ENCODE measurements at regions not wholly inside any gene's neighbourhood (a gene's known extent, or its start where the extent isn't known, plus 50 kb on each side); places are given as distances from the start of the nearest gene placed in this dataset.

DNA sequence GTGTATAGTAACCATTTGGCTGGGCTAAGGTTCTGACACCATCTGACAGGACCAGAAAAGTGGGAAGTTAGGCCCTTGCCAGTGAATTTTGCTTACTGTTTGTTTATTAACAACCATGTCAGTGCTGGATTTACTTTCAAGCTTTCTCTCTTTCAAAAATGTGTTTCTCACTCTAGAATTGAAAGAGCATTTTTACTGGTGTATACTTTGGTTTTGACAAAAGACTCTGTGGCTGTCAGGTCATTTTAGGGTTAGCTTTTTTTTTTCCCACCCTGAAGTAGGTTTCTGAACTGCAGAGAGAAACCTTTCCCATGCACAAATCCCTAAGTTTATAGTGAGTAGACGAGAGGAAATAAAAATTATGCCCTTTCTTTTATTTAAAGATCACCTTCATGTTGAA lies 230.0 kb upstream of the TBC1D5 start:
- TF ChIP-seq, protein P1, sequence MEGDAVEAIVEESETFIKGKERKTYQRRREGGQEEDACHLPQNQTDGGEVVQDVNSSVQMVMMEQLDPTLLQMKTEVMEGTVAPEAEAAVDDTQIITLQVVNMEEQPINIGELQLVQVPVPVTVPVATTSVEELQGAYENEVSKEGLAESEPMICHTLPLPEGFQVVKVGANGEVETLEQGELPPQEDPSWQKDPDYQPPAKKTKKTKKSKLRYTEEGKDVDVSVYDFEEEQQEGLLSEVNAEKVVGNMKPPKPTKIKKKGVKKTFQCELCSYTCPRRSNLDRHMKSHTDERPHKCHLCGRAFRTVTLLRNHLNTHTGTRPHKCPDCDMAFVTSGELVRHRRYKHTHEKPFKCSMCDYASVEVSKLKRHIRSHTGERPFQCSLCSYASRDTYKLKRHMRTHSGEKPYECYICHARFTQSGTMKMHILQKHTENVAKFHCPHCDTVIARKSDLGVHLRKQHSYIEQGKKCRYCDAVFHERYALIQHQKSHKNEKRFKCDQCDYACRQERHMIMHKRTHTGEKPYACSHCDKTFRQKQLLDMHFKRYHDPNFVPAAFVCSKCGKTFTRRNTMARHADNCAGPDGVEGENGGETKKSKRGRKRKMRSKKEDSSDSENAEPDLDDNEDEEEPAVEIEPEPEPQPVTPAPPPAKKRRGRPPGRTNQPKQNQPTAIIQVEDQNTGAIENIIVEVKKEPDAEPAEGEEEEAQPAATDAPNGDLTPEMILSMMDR (IDR thresholded peaks at IDR 0.05) = no peak
- no peak for TF ChIP-seq POLR2A (IDR thresholded peaks at IDR 0.05)

All from ovary (tissue), 3 donors.